Thyroid gland (tissue), 4 donors: ENCODE measurements at regions not wholly inside any gene's neighbourhood (a gene's known extent, or its start where the extent isn't known, plus 50 kb on each side); places are given as distances from the start of the nearest gene placed in this dataset.

Experiments
- DNase-seq, 2 donors: peaks; one replicate each; pipeline ENCODE4 v3.0.0-alpha.2; 2019
- H3K27ac ChIP-seq, 3 donors: fragments of 200-600 bp; sonication (generic); 1 replicate in 2 of 3; 2 replicates in 1 of 3; pipeline ENCODE4 v1.5.1; 2016 to 2019; ENCODE audit warnings: mild to moderate bottlenecking in 1 of 3, moderate library complexity in 1 of 3
- H3K27me3 ChIP-seq: fragments of 200-600 bp; sonication (generic); one replicate; pipeline ENCODE4 v1.5.1; 2019
- H3K36me3 ChIP-seq, 2 donors: fragments of 200-600 bp; sonication (generic); one replicate each; pipeline ENCODE4 v1.5.1; 2016 to 2019
- H3K4me1 ChIP-seq, 2 donors: fragments of 200-600 bp; sonication (generic); one replicate each; pipeline ENCODE4 v1.5.1; 2017 to 2019
- H3K4me3 ChIP-seq, 3 donors: fragments of 200-600 bp; sonication (generic); replicated peaks in 1 of 3; 1 replicate in 2 of 3; 2 replicates in 1 of 3; pipeline ENCODE4 v1.5.1; 2016; ENCODE audit warnings: mild to moderate bottlenecking in 1 of 3
- H3K9me3 ChIP-seq: fragments of 200-600 bp; sonication (generic); one replicate; pipeline ENCODE4 v1.5.1; 2017
- CTCF ChIP-seq, 6 experiments: fragments of 200-600 bp in 3 of 6; fragments of 450-650 bp in 3 of 6; sonication (generic) in 3 of 6; IDR thresholded peaks; one replicate each; pipeline ENCODE4 v1.5.1; 2016 to 2019; ENCODE audit warnings: antibody characterized with exemption in 6 of 6, mild to moderate bottlenecking in 2 of 6, inconsistent platforms in 1 of 6, moderate library complexity in 1 of 6
- POLR2A ChIP-seq, 2 donors: fragments of 450-650 bp; IDR thresholded peaks; one replicate each; pipeline ENCODE4 v1.6.1; 2017; ENCODE audit warnings: antibody characterized with exemption in 2 of 2, mild to moderate bottlenecking in 2 of 2, moderate library complexity in 1 of 2
- WGBS, 2 donors: methylation state at CpG; one replicate each; pipeline ENCODE4 v1.1.5; 2017; 5-methylcytosine and 5-hydroxymethylcytosine counted together
- intact Hi-C: fragments of 100-400 bp; cut with DNase I; formaldehyde crosslinking; loops from one replicate; pipeline ENCODE4 v1.15.1; 2023

GRCh38 chr18:78113940-78114251 lies 864.2 kb downstream of the GALR1 start:
- no peaks in the 10 kb centered on the region for H3K9me3 ChIP-seq
- 90 to 92% methylated on average over 7 of the region's 7 CpGs for WGBS, 2 donors
- no peaks in the 10 kb centered on the region for H3K27me3 ChIP-seq
- no peaks in the 10 kb centered on the region for H3K36me3 ChIP-seq
- intact Hi-C loops, result no loop called here
- DNase-seq, result no peak
- TF ChIP-seq CTCF (IDR thresholded peaks at IDR 0.05), result no peak
- no peak for TF ChIP-seq POLR2A (IDR thresholded peaks at IDR 0.05)
- no peak overlapping the region for H3K4me3 ChIP-seq
- H3K4me1 ChIP-seq, result no peaks in the 10 kb centered on the region
- H3K27ac ChIP-seq, result no peak overlapping the region

GRCh38 chr18:78115896-78116561 lies 863.6 kb upstream of the SALL3 start:
- DNase-seq, result no peak
- H3K4me1 ChIP-seq, result no peaks in the 10 kb centered on the region
- H3K9me3 ChIP-seq, result no peaks in the 10 kb centered on the region
- H3K4me3 ChIP-seq, result no peak overlapping the region
- no peak overlapping the region for H3K27ac ChIP-seq
- 89 to 98% methylated on average over 1 of the region's 1 CpG for WGBS, 2 donors
- TF ChIP-seq CTCF (IDR thresholded peaks at IDR 0.05), result no peak
- TF ChIP-seq POLR2A (IDR thresholded peaks at IDR 0.05), result no peak
- H3K36me3 ChIP-seq, result no peaks in the 10 kb centered on the region
- intact Hi-C loops, result no loop called here
- no peaks in the 10 kb centered on the region for H3K27me3 ChIP-seq

GRCh38 chr18:78123144-78123909 lies 856.3 kb upstream of the SALL3 start:
- H3K4me1 ChIP-seq, result no peaks in the 10 kb centered on the region
- DNase-seq, result no peak
- H3K36me3 ChIP-seq, result no peaks in the 10 kb centered on the region
- peak overlapping the region in 2 of 3 donors; percentile 12 to 38 for H3K27ac ChIP-seq
- 66 to 72% methylated on average over 24 of the region's 24 CpGs for WGBS, 2 donors
- intact Hi-C loops, result no loop called here
- H3K4me3 ChIP-seq, result no peak overlapping the region
- no peak for TF ChIP-seq POLR2A (IDR thresholded peaks at IDR 0.05)
- TF ChIP-seq CTCF (IDR thresholded peaks at IDR 0.05), result no peak
- H3K27me3 ChIP-seq, result no peaks in the 10 kb centered on the region
- H3K9me3 ChIP-seq, result no peaks in the 10 kb centered on the region

- H3K4me3 ChIP-seq, result no peak overlapping the region
- H3K36me3 ChIP-seq, result no peaks in the 10 kb centered on the region
- no peak for TF ChIP-seq POLR2A (IDR thresholded peaks at IDR 0.05)
- TF ChIP-seq CTCF (IDR thresholded peaks at IDR 0.05), result no peak
- no peaks in the 10 kb centered on the region for H3K27me3 ChIP-seq
- 84 to 87% methylated on average over 28 to 34 of the region's 34 CpGs for whole genome bisulfite sequencing, 2 donors
- H3K4me1 ChIP-seq, result no peaks in the 10 kb centered on the region
- no peak overlapping the region for H3K27ac ChIP-seq
- H3K9me3 ChIP-seq, result no peaks in the 10 kb centered on the region
- intact Hi-C loops, result no loop called here
- no peak for DNase-seq
Observed at GRCh38 chr18:78123926-78124797, 855.5 kb upstream of the SALL3 start.
